ENCODE measurements at regions not wholly inside any gene's neighbourhood (a gene's known extent, or its start where the extent isn't known, plus 50 kb on each side); places are given as distances from the start of the nearest gene placed in this dataset.

- TF ChIP-seq CTCF (IDR thresholded peaks at IDR 0.05) (no peak), ZFX (IDR thresholded peaks at IDR 0.05; ENCODE audit: borderline replicate concordance) (no peak)
These were observed 1005.6 kb downstream of the TBC1D22A start for GRCh38 chr22:47768027-47768426.
